GM19043 (cell line): ENCODE measurements at regions not wholly inside any gene's neighbourhood (a gene's known extent, or its start where the extent isn't known, plus 50 kb on each side); places are given as distances from the start of the nearest gene placed in this dataset.
"Not testable (repeated sequence)": the region's sequence is repeated elsewhere in the genome, so short reads cannot be mapped to it uniquely, and the experiment has no call there.

Source experiments
- ATAC-seq: cut with Tn5 transposase; IDR thresholded peaks from one replicate; pipeline ENCODE4 v1.9.1; 2021; ENCODE audit warnings: low read depth; ENCODE audit not compliant: unreplicated experiment

GRCh38 chr12:105858981-105859710 lies 279.6 kb downstream of the NUAK1 start:
- no peak for ATAC-seq

GRCh38 chr12:105860561-105861207 lies 278.1 kb downstream of the NUAK1 start:
- no peak for ATAC-seq

- no peak for ATAC-seq
These were observed 277.5 kb downstream of the NUAK1 start for GRCh38 chr12:105861227-105861626.

- no peak for ATAC-seq
These were observed 276.5 kb downstream of the NUAK1 start for GRCh38 chr12:105862163-105862821.

GRCh38 chr12:105864316-105864715 lies 274.4 kb downstream of the NUAK1 start:
- ATAC-seq, result no peak

GRCh38 chr12:105864901-105865300 lies 273.9 kb downstream of the NUAK1 start:
- ATAC-seq, result no peak

GRCh38 chr12:105865886-105866285 lies 272.9 kb downstream of the NUAK1 start:
- ATAC-seq, result no peak

GRCh38 chr12:105874121-105874520 lies 264.6 kb downstream of the NUAK1 start:
- ATAC-seq, result no peak

- ATAC-seq, result no peak
These were observed 262.3 kb downstream of the NUAK1 start for GRCh38 chr12:105876396-105876927.

- no peak for ATAC-seq
These were observed 259.8 kb downstream of the NUAK1 start for GRCh38 chr12:105878964-105879363.

- no peak for ATAC-seq
These were observed 257.8 kb downstream of the NUAK1 start for GRCh38 chr12:105880824-105881388.

- no peak for ATAC-seq
These were observed 256.4 kb downstream of the NUAK1 start for GRCh38 chr12:105882404-105882803.

GRCh38 chr12:105887131-105887530 lies 251.6 kb downstream of the NUAK1 start:
- ATAC-seq, result no peak

GRCh38 chr12:105888696-105889095 lies 250.1 kb downstream of the NUAK1 start:
- no peak for ATAC-seq

- ATAC-seq, result no peak
These were observed 246.3 kb downstream of the NUAK1 start for GRCh38 chr12:105892362-105892910.

- ATAC-seq, result not testable (repeated sequence)
These were observed 243.4 kb downstream of the NUAK1 start for GRCh38 chr12:105895197-105895832.

- ATAC-seq, result no peak
These were observed 241.4 kb downstream of the NUAK1 start for GRCh38 chr12:105897311-105897725.

- not testable (repeated sequence) for ATAC-seq
These were observed 240.5 kb downstream of the NUAK1 start for GRCh38 chr12:105898271-105898670.

GRCh38 chr12:105899589-105899988 lies 239.2 kb downstream of the NUAK1 start:
- no peak for ATAC-seq

- no peak for ATAC-seq
These were observed 232.2 kb downstream of the NUAK1 start for GRCh38 chr12:105906561-105906960.
